Activated T-helper 1 cell treated with anti-CD3 and anti-CD28 coated beads, Interleukin-2, amount 50 U/mL, for 16 hours (primary cell): ENCODE measurements at regions not wholly inside any gene's neighbourhood (a gene's known extent, or its start where the extent isn't known, plus 50 kb on each side); places are given as distances from the start of the nearest gene placed in this dataset.

ENCODE experiments used
- DNase-seq, 2 donors: peaks; one replicate each; pipeline ENCODE4 v3.0.0-alpha.2; 2020; ENCODE audit warnings: low read depth in 1 of 2, low spot score in 1 of 2

- no peak for DNase-seq
Measured at GRCh38 chr18:78772360-78773302, 207.0 kb upstream of the SALL3 start.

DNA sequence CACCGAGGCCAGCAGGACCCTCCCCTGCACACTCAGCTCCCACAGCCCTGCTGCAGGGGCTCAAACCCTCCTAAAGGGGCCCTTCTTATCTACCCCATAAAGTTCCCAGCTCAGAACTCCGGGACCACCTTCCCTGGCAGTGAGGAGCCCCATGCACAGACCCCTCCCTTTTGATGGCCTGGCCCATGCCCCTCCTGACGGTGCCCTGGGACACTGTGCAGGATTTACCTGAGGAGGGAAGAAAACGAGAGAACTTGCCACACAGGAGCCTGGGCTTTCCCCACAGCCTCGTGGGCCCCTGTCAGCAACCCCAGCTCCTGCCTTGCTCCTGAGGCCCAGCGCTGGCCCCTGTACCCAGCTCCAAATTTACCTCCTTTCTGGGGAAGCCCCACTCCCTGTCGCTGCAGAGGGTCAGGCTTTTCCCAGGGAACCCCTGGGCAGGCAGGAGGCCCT is 206.3 kb upstream of the SALL3 start:
- no peak for DNase-seq

- DNase-seq, result no peak
Measured at GRCh38 chr18:78773819-78774218, 205.8 kb upstream of the SALL3 start.

DNA sequence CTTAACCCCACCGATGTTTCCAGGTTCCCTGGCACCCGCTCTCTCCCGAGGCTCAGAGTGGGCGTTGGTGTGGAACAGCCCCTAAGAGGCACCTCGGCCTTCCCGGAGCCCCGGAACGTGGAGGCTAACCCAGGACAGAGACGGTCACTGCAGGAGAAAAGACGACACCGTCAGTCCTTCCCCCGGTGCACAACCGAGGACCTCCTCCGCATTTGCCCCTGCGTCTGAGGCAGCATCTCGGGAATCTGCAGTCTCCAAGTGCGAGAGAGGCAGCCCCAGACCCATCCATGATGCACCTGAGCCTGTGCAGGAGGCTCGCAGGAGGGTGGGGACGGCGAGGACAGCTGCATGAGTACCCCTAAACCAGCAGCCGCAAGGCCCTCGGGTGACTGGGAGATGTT is 204.9 kb upstream of the SALL3 start:
- no peak for DNase-seq

- no peak for DNase-seq
Measured at GRCh38 chr18:78776151-78776550, 203.5 kb upstream of the SALL3 start.

DNA sequence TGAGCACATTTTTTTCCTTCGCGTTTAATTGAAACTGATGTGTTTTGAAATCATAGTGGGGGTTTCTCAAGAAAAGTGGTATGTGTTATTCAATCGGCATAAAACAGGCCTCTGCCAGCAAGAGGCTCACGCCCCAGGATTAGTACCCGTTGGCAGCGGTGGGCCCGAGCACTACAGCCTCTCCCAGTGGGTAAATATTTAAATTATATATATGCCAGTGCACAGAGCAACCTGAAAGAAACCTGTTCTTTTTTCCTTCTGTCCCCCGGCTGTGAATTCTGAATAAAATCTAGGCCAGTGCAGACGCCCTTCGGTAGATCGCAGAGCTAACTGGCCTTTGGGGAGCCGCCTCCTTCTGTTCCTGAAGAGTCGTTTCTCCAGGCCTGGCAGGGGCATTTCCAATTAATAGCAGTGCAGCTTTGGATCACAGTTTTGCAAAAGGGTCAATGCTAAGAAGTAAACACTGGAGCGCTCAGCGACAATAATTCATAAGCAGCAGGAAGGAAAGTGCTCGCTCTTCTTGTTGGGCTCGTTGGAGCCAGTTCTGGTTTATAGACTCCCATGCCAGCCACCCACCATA is 202.8 kb upstream of the SALL3 start:
- DNase-seq, result no peak

GRCh38 chr18:78777992-78778391 is 201.6 kb upstream of the SALL3 start:
- no peak for DNase-seq

- no peak for DNase-seq
Measured at GRCh38 chr18:78778651-78779050, 201.0 kb upstream of the SALL3 start.

DNA sequence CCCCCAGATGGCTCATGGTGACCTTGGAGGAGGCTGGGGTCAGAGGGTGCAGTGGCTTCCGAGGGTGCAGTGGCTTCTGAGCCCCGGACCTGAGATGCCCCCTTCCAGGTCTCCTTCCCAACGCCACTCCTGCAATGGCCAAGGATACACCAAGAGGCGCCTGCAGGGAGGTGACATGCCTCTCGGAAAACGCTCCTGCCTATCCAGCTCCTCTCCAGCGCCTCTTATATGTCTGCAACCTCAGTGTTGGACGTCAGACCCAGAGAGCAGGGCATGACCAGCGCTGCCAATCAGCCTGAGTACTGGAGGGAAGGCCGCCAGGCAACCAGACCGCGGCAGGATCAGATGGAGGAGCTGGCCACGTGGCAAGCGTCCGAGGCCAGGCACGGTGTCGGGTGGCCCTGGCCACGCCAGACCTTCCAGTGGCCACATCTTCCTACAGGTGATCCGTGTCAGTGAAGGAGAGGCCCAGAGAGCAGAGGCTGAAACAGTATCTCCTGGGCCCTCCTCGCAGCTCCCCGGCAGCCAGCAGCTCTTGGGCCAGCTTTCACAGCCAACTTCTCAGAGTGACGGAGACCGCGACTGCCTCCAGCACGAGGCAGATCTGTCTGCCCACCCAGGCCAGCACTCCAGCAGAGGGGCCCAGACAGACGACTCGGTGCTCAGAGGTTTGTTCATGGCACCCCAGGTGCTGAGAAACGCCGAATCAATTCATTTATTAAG is 199.5 kb upstream of the SALL3 start:
- DNase-seq, result no peak

- DNase-seq, result no peak
Measured at GRCh38 chr18:78780719-78781600, 198.7 kb upstream of the SALL3 start.

DNA sequence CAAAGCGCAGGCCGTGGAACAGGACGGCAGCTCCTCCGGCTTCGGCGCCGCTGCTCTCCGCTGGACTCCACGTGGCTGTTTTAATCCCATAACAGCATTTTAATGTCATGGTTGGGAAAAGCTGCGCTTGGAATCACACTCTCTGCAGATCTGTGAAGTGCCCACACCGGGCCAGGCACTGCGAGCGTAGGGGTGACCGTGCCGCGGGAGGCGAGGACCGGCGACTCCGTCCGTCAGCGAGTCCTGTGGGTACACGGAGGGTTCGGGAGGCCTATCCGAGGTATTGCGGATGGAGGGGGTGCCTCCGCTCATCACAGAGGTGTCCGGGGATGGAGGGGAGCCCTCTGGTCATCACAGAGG is 198.0 kb upstream of the SALL3 start:
- no peak for DNase-seq

- no peak for DNase-seq
Measured at GRCh38 chr18:78782951-78783563, 196.6 kb upstream of the SALL3 start.

GRCh38 chr18:78783564-78783960 is 196.1 kb upstream of the SALL3 start:
- no peak for DNase-seq

- DNase-seq, result no peak
Measured at GRCh38 chr18:78784861-78785260, 194.8 kb upstream of the SALL3 start.

DNA sequence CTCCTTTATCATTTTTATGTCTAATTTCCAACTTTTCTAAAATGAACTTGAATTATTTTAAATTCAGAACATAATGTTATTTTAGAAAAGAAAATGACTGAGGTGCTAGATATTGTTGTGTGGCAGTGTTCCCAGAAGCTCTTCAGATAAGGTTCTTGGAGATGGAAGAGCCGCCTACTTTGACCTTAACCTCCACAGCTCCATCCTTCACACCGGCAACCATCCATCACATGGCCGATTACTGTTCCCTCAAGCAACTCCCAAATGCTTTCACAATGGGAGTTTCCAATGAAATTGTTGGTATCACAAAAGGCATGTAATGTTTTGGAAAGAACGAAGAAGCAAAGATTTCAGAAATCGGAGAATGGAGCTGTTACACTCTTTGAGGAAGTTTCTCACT is 193.9 kb upstream of the SALL3 start:
- no peak for DNase-seq

DNA sequence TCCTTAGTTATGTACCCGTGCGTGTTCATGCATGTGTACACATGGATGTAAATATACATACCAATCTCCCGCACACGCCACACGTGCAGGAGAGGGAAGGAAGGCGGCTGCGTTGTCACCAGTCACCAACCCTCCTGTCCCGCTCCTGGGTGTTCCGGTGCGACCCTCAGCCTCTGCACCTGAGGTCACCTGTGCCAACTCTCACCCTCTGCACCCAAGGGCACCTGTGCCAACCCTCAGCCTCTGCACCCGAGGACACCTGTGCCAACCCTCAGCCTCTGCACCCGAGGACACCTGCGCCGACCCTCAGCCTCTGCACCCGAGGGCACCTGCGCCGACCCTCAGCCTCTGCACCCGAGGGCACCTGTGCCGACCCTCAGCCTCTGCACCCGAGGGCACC is 192.8 kb upstream of the SALL3 start:
- DNase-seq, result no peak

DNA sequence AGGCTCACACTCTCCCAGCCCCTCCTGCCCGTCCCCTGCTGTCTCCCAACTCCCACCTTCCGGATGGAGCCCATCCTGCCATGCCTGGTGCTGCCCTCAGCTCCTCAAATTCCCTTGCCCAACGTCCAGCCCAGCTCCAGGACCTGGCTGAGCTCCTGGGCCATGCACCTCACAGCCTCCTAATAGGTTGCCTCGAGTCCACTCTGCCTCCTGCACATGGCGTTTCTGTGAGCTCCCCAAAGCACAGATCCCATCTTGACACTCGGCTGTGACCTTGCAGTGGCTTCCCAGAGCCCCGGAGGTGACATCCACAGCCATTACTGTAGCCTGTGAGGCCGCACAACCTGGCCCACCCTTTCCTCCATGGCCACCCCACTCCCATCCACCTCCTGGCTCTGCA is 191.9 kb upstream of the SALL3 start:
- no peak for DNase-seq

- DNase-seq, result no peak
Measured at GRCh38 chr18:78788161-78788560, 191.5 kb upstream of the SALL3 start.

GRCh38 chr18:78789850-78790249 is 189.8 kb upstream of the SALL3 start:
- no peak for DNase-seq

GRCh38 chr18:78790511-78790910 is 189.1 kb upstream of the SALL3 start:
- no peak for DNase-seq

- DNase-seq, result no peak
Measured at GRCh38 chr18:78790960-78791359, 188.7 kb upstream of the SALL3 start.
